ENCODE measurements at regions not wholly inside any gene's neighbourhood (a gene's known extent, or its start where the extent isn't known, plus 50 kb on each side); places are given as distances from the start of the nearest gene placed in this dataset.

- DNase-seq (ENCODE audit: low read depth) = no peak
- no peak overlapping the region for H3K4me3 ChIP-seq (replicated peaks; ENCODE audit: low read depth, low read length)
- no peak for TF ChIP-seq CTCF (IDR thresholded peaks at IDR 0.05; ENCODE audit: low read length, missing control alignments)
These were observed 462.9 kb upstream of the MARCKS start for GRCh38 chr6:113394216-113394615.

- no peak for DNase-seq (ENCODE audit: low read depth)
These were observed 462.4 kb upstream of the MARCKS start for GRCh38 chr6:113394729-113395128.

GRCh38 chr6:113396730-113397129 is 460.4 kb upstream of the MARCKS start:
- no peak overlapping the region for H3K4me3 ChIP-seq (replicated peaks; ENCODE audit: low read depth, low read length)
- DNase-seq (ENCODE audit: low read depth) = no peak
- TF ChIP-seq CTCF (IDR thresholded peaks at IDR 0.05; ENCODE audit: low read length, missing control alignments) = no peak

More at GRCh38 chr6:113394729-113395128, 462.4 kb upstream of the MARCKS start:
- no peak for TF ChIP-seq CTCF (IDR thresholded peaks at IDR 0.05; ENCODE audit: low read length, missing control alignments)
- H3K4me3 ChIP-seq (replicated peaks; ENCODE audit: low read depth, low read length) = no peak overlapping the region

GRCh38 chr6:113397236-113397635 is 459.9 kb upstream of the MARCKS start:
- no peak overlapping the region for H3K4me3 ChIP-seq (replicated peaks; ENCODE audit: low read depth, low read length)
- DNase-seq (ENCODE audit: low read depth) = peak; percentile 43
- no peak for TF ChIP-seq CTCF (IDR thresholded peaks at IDR 0.05; ENCODE audit: low read length, missing control alignments)

GRCh38 chr6:113401231-113401630 is 455.9 kb upstream of the MARCKS start:
- no peak overlapping the region for H3K4me3 ChIP-seq (replicated peaks; ENCODE audit: low read depth, low read length)
- TF ChIP-seq CTCF (IDR thresholded peaks at IDR 0.05; ENCODE audit: low read length, missing control alignments) = no peak
- peak; percentile 61 for DNase-seq (ENCODE audit: low read depth)

GRCh38 chr6:113402544-113402943 is 454.6 kb upstream of the MARCKS start:
- no peak overlapping the region for H3K4me3 ChIP-seq (replicated peaks; ENCODE audit: low read depth, low read length)
- TF ChIP-seq CTCF (IDR thresholded peaks at IDR 0.05; ENCODE audit: low read length, missing control alignments) = no peak
- no peak for DNase-seq (ENCODE audit: low read depth)

- DNase-seq (ENCODE audit: low read depth) = peak; percentile 52
- TF ChIP-seq CTCF (IDR thresholded peaks at IDR 0.05; ENCODE audit: low read length, missing control alignments) = no peak
- H3K4me3 ChIP-seq (replicated peaks; ENCODE audit: low read depth, low read length) = no peak overlapping the region
These were observed 453.1 kb upstream of the MARCKS start for GRCh38 chr6:113403966-113404595.
